ENCODE measurements at regions not wholly inside any gene's neighbourhood (a gene's known extent, or its start where the extent isn't known, plus 50 kb on each side); places are given as distances from the start of the nearest gene placed in this dataset.
"Not testable (repeated sequence)": the region's sequence is repeated elsewhere in the genome, so short reads cannot be mapped to it uniquely, and the experiment has no call there.

DNA sequence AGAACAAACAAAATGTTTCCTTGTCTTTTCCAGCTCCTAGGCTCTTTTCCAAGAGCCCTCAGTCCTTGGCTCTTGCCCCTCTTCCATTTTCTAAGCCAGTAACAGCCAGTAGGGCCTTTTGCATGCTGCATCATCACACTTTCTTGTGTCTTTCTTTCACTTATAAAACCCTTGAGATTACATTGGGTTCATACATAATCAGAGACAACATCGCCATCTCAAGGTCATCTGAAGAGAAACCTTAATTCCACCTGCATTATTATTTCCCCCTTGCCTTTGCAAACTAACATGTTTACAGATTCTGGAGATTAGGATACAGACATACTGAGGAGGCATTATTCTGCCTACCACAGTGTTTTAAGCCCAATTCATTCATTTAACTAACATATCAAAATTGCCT, 697.3 kb downstream of the TRIB2 start:
- 50 to 92% (median 81%) methylated on average over 1 of the region's 1 CpG for WGBS, 3 donors
- H3K36me3 ChIP-seq (ENCODE audit: control insufficient read depth in 3 of 3, insufficient read depth in 2 of 3, low read depth in 1 of 3, low read length in 3 of 3), result no peaks in the 10 kb centered on the region
- DNase-seq (no peak), FAIRE-seq (no peak)
- no peak overlapping the region for H3K27ac ChIP-seq (ENCODE audit: low read depth in 1 of 3, low read length in 2 of 3)
- H3K4me1 ChIP-seq (ENCODE audit: control insufficient read depth in 3 of 3, insufficient read depth in 2 of 3, low read depth in 1 of 3, low read length in 2 of 3), result no peaks in the 10 kb centered on the region
- H3K9me3 ChIP-seq (ENCODE audit: control insufficient read depth in 2 of 2, insufficient read depth in 1 of 2, low read depth in 1 of 2, low read length in 1 of 2), result no peaks in the 10 kb centered on the region
- H3K4me3 ChIP-seq (ENCODE audit: low read depth in 1 of 3, low read length in 3 of 3), result no peak overlapping the region
- H3K27me3 ChIP-seq (ENCODE audit: control insufficient read depth in 3 of 3, insufficient read depth in 3 of 3, low read length in 3 of 3), result no peaks in the 10 kb centered on the region

GRCh38 chr2:13414897-13415296, 698.2 kb downstream of the TRIB2 start:
- 10 to 38% (median 21%) methylated on average over 2 of the region's 2 CpGs for WGBS, 3 donors
- Histone ChIP-seq H3K27ac (ENCODE audit: low read depth in 1 of 3, low read length in 2 of 3) (no peak overlapping the region), H3K4me3 (ENCODE audit: low read depth in 1 of 3, low read length in 3 of 3) (no peak overlapping the region), H3K9me3 (ENCODE audit: control insufficient read depth in 2 of 2, insufficient read depth in 1 of 2, low read depth in 1 of 2, low read length in 1 of 2) (no peaks in the 10 kb centered on the region), H3K36me3 (ENCODE audit: control insufficient read depth in 3 of 3, insufficient read depth in 2 of 3, low read depth in 1 of 3, low read length in 3 of 3) (no peaks in the 10 kb centered on the region), H3K27me3 (ENCODE audit: control insufficient read depth in 3 of 3, insufficient read depth in 3 of 3, low read length in 3 of 3) (no peaks in the 10 kb centered on the region), H3K4me1 (ENCODE audit: control insufficient read depth in 3 of 3, insufficient read depth in 2 of 3, low read depth in 1 of 3, low read length in 2 of 3) (no peaks in the 10 kb centered on the region)
- no peak for FAIRE-seq
- no peak for DNase-seq

DNA sequence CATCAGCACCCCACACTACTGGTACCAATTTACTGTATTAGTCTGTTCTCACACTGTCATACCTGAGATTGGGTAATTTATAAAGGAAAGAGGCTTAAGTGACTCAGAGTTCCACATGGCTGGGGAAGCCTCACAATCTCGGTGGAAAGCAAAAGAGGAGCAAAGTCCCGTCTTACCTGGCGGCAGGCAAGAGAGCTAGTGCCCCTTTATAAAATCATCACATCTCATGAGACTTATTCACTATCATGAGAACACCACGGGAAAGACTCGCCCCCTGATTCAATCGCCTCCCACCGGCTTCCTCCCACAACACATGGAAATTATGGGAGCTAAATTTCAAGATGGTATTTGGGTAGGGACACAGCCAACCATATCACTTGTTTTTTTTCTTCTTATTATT, 717.2 kb downstream of the TRIB2 start:
- Histone ChIP-seq H3K27ac (ENCODE audit: low read depth in 1 of 3, low read length in 2 of 3) (no peak overlapping the region), H3K9me3 (ENCODE audit: control insufficient read depth in 2 of 2, insufficient read depth in 1 of 2, low read depth in 1 of 2, low read length in 1 of 2) (no peaks in the 10 kb centered on the region), H3K36me3 (ENCODE audit: control insufficient read depth in 3 of 3, insufficient read depth in 2 of 3, low read depth in 1 of 3, low read length in 3 of 3) (no peaks in the 10 kb centered on the region), H3K4me1 (ENCODE audit: control insufficient read depth in 3 of 3, insufficient read depth in 2 of 3, low read depth in 1 of 3, low read length in 2 of 3) (no peaks in the 10 kb centered on the region), H3K4me3 (ENCODE audit: low read depth in 1 of 3, low read length in 3 of 3) (no peak overlapping the region), H3K27me3 (ENCODE audit: control insufficient read depth in 3 of 3, insufficient read depth in 3 of 3, low read length in 3 of 3) (no peaks in the 10 kb centered on the region)
- FAIRE-seq (no peak), DNase-seq (no peak)
- 84 to 91% (median 87%) methylated on average over 7 of the region's 7 CpGs for WGBS, 3 donors

DNA sequence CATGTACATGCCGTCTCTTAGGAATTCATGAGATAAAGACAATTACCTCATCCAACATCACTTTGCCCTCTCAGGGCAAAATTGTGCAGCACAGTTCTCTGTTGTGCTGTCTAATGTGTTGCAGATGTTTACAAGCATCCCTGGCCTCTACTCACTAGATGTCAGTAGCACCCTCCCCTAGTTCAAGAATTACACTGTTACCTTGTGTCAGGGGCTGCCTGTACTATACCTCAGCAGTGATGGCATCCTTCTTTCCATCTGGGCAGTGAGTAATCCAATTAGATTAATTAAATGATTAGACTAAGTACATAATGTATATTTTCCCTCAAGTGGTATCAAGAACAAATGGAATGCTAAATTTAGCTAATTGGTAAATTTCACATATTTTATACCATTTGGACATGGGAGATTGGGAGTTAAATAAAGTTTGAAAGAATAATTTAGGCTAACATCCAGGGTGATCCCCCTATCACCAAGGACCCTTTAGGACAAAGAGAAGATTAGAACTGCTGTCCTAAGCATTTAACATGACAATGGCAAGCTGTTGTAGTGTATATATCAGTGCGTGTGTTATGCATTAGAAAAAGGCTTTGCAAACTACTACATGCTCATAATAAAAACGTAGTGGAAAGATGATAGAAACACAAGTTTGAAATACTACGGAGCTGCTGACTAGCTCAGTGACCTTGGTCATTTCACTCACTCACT, 727.0 kb downstream of the TRIB2 start:
- H3K9me3 ChIP-seq (ENCODE audit: control insufficient read depth in 2 of 2, insufficient read depth in 1 of 2, low read depth in 1 of 2, low read length in 1 of 2); FAIRE-seq; H3K4me1 ChIP-seq (ENCODE audit: control insufficient read depth in 3 of 3, insufficient read depth in 2 of 3, low read depth in 1 of 3, low read length in 2 of 3); H3K36me3 ChIP-seq (ENCODE audit: control insufficient read depth in 3 of 3, insufficient read depth in 2 of 3, low read depth in 1 of 3, low read length in 3 of 3); H3K27ac ChIP-seq (ENCODE audit: low read depth in 1 of 3, low read length in 2 of 3); H3K27me3 ChIP-seq (ENCODE audit: control insufficient read depth in 3 of 3, insufficient read depth in 3 of 3, low read length in 3 of 3); DNase-seq; H3K4me3 ChIP-seq (ENCODE audit: low read depth in 1 of 3, low read length in 3 of 3): not testable (repeated sequence)
- 46 to 52% (median 51%) methylated on average over 4 of the region's 4 CpGs for WGBS, 3 donors

DNA sequence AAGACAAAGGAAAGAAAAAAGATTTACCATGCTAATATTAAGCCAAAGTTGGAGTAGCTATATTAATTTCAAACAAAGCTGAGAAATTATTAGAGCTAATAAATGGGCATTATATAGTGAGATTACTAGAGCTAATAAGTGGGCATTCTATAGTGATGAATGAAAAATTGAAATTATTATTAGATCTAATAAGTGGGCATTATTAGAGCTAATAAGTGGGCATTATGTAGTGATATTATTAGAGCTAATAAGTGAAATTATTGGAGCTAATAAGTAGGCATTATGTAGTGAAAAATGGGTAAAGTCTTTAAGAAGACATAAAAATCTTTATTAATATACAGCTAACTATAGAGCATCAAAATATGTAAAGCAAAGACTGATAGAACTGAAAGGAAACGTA, 745.7 kb downstream of the TRIB2 start:
- Histone ChIP-seq H3K27ac (ENCODE audit: low read depth in 1 of 3, low read length in 2 of 3) (no peak overlapping the region), H3K4me1 (ENCODE audit: control insufficient read depth in 3 of 3, insufficient read depth in 2 of 3, low read depth in 1 of 3, low read length in 2 of 3) (no peaks in the 10 kb centered on the region), H3K27me3 (ENCODE audit: control insufficient read depth in 3 of 3, insufficient read depth in 3 of 3, low read length in 3 of 3) (no peaks in the 10 kb centered on the region), H3K36me3 (ENCODE audit: control insufficient read depth in 3 of 3, insufficient read depth in 2 of 3, low read depth in 1 of 3, low read length in 3 of 3) (no peaks in the 10 kb centered on the region), H3K4me3 (ENCODE audit: low read depth in 1 of 3, low read length in 3 of 3) (no peak overlapping the region), H3K9me3 (ENCODE audit: control insufficient read depth in 2 of 2, insufficient read depth in 1 of 2, low read depth in 1 of 2, low read length in 1 of 2) (no peaks in the 10 kb centered on the region)
- WGBS, 3 donors, result 13 to 62% (median 28%) methylated on average over 1 of the region's 1 CpG
- FAIRE-seq (no peak), DNase-seq (no peak)

GRCh38 chr2:13466076-13466475, 749.3 kb downstream of the TRIB2 start:
- FAIRE-seq (no peak), DNase-seq (no peak)
- H3K36me3 ChIP-seq (ENCODE audit: control insufficient read depth in 3 of 3, insufficient read depth in 2 of 3, low read depth in 1 of 3, low read length in 3 of 3), result no peaks in the 10 kb centered on the region
- no peak overlapping the region for H3K27ac ChIP-seq (ENCODE audit: low read depth in 1 of 3, low read length in 2 of 3)
- no peaks in the 10 kb centered on the region for H3K27me3 ChIP-seq (ENCODE audit: control insufficient read depth in 3 of 3, insufficient read depth in 3 of 3, low read length in 3 of 3)
- 33 to 66% (median 35%) methylated on average over 2 of the region's 2 CpGs for WGBS, 3 donors
- no peak overlapping the region for H3K4me3 ChIP-seq (ENCODE audit: low read depth in 1 of 3, low read length in 3 of 3)
- no peaks in the 10 kb centered on the region for H3K9me3 ChIP-seq (ENCODE audit: control insufficient read depth in 2 of 2, insufficient read depth in 1 of 2, low read depth in 1 of 2, low read length in 1 of 2)
- no peaks in the 10 kb centered on the region for H3K4me1 ChIP-seq (ENCODE audit: control insufficient read depth in 3 of 3, insufficient read depth in 2 of 3, low read depth in 1 of 3, low read length in 2 of 3)

DNA sequence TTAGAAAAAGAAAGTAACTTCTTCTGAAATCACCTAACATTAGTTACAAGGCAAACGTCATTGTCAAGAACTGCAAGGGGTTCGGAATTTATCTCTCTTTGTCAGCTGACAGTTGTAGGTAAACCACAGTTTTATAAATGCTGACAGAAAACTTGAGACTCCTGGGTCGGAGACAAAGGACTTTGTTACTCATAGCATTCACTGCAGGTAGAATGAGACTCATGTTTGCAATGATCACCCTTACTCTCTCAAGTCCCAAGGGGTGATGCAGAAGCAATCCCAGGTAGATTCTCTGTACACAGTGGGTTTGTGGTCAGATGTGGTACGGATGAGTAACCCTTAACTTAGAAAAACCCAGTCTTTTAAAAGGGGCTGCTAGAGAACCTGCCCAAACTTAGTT, 757.8 kb downstream of the TRIB2 start:
- no peaks in the 10 kb centered on the region for H3K9me3 ChIP-seq (ENCODE audit: control insufficient read depth in 2 of 2, insufficient read depth in 1 of 2, low read depth in 1 of 2, low read length in 1 of 2)
- H3K36me3 ChIP-seq (ENCODE audit: control insufficient read depth in 3 of 3, insufficient read depth in 2 of 3, low read depth in 1 of 3, low read length in 3 of 3), result no peaks in the 10 kb centered on the region
- H3K27me3 ChIP-seq (ENCODE audit: control insufficient read depth in 3 of 3, insufficient read depth in 3 of 3, low read length in 3 of 3), result no peaks in the 10 kb centered on the region
- no peak overlapping the region for H3K27ac ChIP-seq (ENCODE audit: low read depth in 1 of 3, low read length in 2 of 3)
- no peaks in the 10 kb centered on the region for H3K4me1 ChIP-seq (ENCODE audit: control insufficient read depth in 3 of 3, insufficient read depth in 2 of 3, low read depth in 1 of 3, low read length in 2 of 3)
- no peak overlapping the region for H3K4me3 ChIP-seq (ENCODE audit: low read depth in 1 of 3, low read length in 3 of 3)
- FAIRE-seq, result no peak
- DNase-seq, result no peak
- 35 to 45% (median 40%) methylated on average over 4 of the region's 4 CpGs for WGBS, 3 donors

- H3K4me3 ChIP-seq (ENCODE audit: low read depth in 1 of 3, low read length in 3 of 3), result no peak overlapping the region
- H3K36me3 ChIP-seq (ENCODE audit: control insufficient read depth in 3 of 3, insufficient read depth in 2 of 3, low read depth in 1 of 3, low read length in 3 of 3), result no peaks in the 10 kb centered on the region
- no peaks in the 10 kb centered on the region for H3K9me3 ChIP-seq (ENCODE audit: control insufficient read depth in 2 of 2, insufficient read depth in 1 of 2, low read depth in 1 of 2, low read length in 1 of 2)
- no peak for DNase-seq
- WGBS, 3 donors, result 28 to 70% (median 32%) methylated on average over 1 of the region's 1 CpG
- no peaks in the 10 kb centered on the region for H3K4me1 ChIP-seq (ENCODE audit: control insufficient read depth in 3 of 3, insufficient read depth in 2 of 3, low read depth in 1 of 3, low read length in 2 of 3)
- H3K27ac ChIP-seq (ENCODE audit: low read depth in 1 of 3, low read length in 2 of 3), result no peak overlapping the region
- no peaks in the 10 kb centered on the region for H3K27me3 ChIP-seq (ENCODE audit: control insufficient read depth in 3 of 3, insufficient read depth in 3 of 3, low read length in 3 of 3)
- FAIRE-seq, result no peak
Observed at GRCh38 chr2:13480057-13480456, 763.3 kb downstream of the TRIB2 start.

DNA sequence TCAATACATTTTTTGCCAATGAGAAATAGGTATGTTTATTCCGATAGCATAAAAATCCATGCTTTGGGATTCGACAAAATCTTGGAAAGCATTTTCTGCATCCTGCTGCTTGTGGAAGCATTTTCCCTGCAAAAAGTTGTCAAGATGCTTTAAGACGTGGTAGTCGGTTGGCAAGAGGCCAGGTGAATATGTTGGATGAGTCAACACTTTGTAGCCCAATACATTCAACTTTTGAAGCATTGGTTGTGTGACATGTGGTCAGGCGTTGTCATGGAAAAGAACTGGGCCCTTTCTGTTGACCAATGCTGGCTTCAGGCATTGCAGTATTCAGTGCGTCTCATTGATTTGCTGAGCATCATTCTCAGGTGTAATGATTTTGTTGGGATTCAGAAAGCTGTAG, 764.5 kb downstream of the TRIB2 start:
- no peak for FAIRE-seq
- no peak overlapping the region for H3K27ac ChIP-seq (ENCODE audit: low read depth in 1 of 3, low read length in 2 of 3)
- H3K36me3 ChIP-seq (ENCODE audit: control insufficient read depth in 3 of 3, insufficient read depth in 2 of 3, low read depth in 1 of 3, low read length in 3 of 3), result no peaks in the 10 kb centered on the region
- no peak overlapping the region for H3K4me3 ChIP-seq (ENCODE audit: low read depth in 1 of 3, low read length in 3 of 3)
- H3K27me3 ChIP-seq (ENCODE audit: control insufficient read depth in 3 of 3, insufficient read depth in 3 of 3, low read length in 3 of 3), result no peaks in the 10 kb centered on the region
- no peaks in the 10 kb centered on the region for H3K9me3 ChIP-seq (ENCODE audit: control insufficient read depth in 2 of 2, insufficient read depth in 1 of 2, low read depth in 1 of 2, low read length in 1 of 2)
- DNase-seq, result no peak
- WGBS, 3 donors, result 84 to 88% (median 86%) methylated on average over 6 of the region's 6 CpGs
- H3K4me1 ChIP-seq (ENCODE audit: control insufficient read depth in 3 of 3, insufficient read depth in 2 of 3, low read depth in 1 of 3, low read length in 2 of 3), result no peaks in the 10 kb centered on the region
